Fibroblast of mammary gland (primary cell): ENCODE measurements at regions not wholly inside any gene's neighbourhood (a gene's known extent, or its start where the extent isn't known, plus 50 kb on each side); places are given as distances from the start of the nearest gene placed in this dataset.
A peak's percentile ranks its signal among the peaks of the same experiment; 100 is the strongest.
"Not testable (repeated sequence)": the region's sequence is repeated elsewhere in the genome, so short reads cannot be mapped to it uniquely, and the experiment has no call there.

Experiments
- DNase-seq: peaks from one replicate; pipeline ENCODE4 v3.0.0-alpha.2; 2010; ENCODE audit warnings: low read depth
- H3K4me3 ChIP-seq: 2 replicates; pipeline ENCODE4 v1.5.1; 2011; ENCODE audit warnings: low read depth, mild to moderate bottlenecking, low read length, moderate library complexity; ENCODE audit not compliant: control insufficient read depth
- CTCF ChIP-seq: conservative IDR thresholded peaks from 2 replicates; pipeline ENCODE4 v1.5.1; 2011; ENCODE audit warnings: low read depth, low read length, inconsistent platforms; ENCODE audit not compliant: control insufficient read depth, insufficient read depth

- not testable (repeated sequence) for H3K4me3 ChIP-seq, DNase-seq
These were observed 109.4 kb upstream of the SGIP1 start for GRCh38 chr1:66424530-66424929.

GRCh38 chr1:66426239-66426853 lies 107.6 kb upstream of the SGIP1 start:
- DNase-seq, result no peak
- H3K4me3 ChIP-seq, result no peak overlapping the region
- TF ChIP-seq CTCF, result no peak

- not testable (repeated sequence) for DNase-seq, H3K4me3 ChIP-seq
These were observed 103.1 kb upstream of the SGIP1 start for GRCh38 chr1:66430815-66431214.

- no peak for TF ChIP-seq CTCF
These were observed 102.0 kb upstream of the SGIP1 start for GRCh38 chr1:66431999-66432398.

GRCh38 chr1:66433611-66434010 lies 100.3 kb upstream of the SGIP1 start:
- no peak overlapping the region for H3K4me3 ChIP-seq
- TF ChIP-seq CTCF, result no peak
- no peak for DNase-seq

More at GRCh38 chr1:66431999-66432398, 102.0 kb upstream of the SGIP1 start:
- H3K4me3 ChIP-seq, result no peak overlapping the region
- no peak for DNase-seq

- DNase-seq, result peak; percentile 84
- no peak overlapping the region for H3K4me3 ChIP-seq
- no peak for TF ChIP-seq CTCF
These were observed 99.9 kb upstream of the SGIP1 start for GRCh38 chr1:66434096-66434495.

- no peak for TF ChIP-seq CTCF
- no peak overlapping the region for H3K4me3 ChIP-seq
- no peak for DNase-seq
These were observed 98.4 kb upstream of the SGIP1 start for GRCh38 chr1:66435541-66435940.

- TF ChIP-seq CTCF, result peak; percentile 55
- no peak overlapping the region for H3K4me3 ChIP-seq
- peak; percentile 87 for DNase-seq
These were observed 97.4 kb upstream of the SGIP1 start for GRCh38 chr1:66436378-66437135.
